Astrocyte (in vitro differentiated cells and primary cell): ENCODE measurements at regions not wholly inside any gene's neighbourhood (a gene's known extent, or its start where the extent isn't known, plus 50 kb on each side); places are given as distances from the start of the nearest gene placed in this dataset.

Experiments used
- DNase-seq: peaks from one replicate; pipeline ENCODE4 v3.0.0-alpha.2; 2010; ENCODE audit warnings: low read depth
- FAIRE-seq: peaks from 2 replicates; lab custom pipeline; 2011; peaks lifted over from hg19 to GRCh38; lab: Jason Lieb, UNC
- H2AFZ ChIP-seq: 2 replicates; pipeline ENCODE4 v1.6.0; 2012; ENCODE audit warnings: low read depth, low read length, inconsistent platforms
- H3K27ac ChIP-seq: 2 replicates; pipeline ENCODE4 v1.5.1; 2011; ENCODE audit warnings: low read depth, low read length, inconsistent platforms
- H3K27me3 ChIP-seq: 2 replicates; pipeline ENCODE4 v1.6.0; 2011; ENCODE audit warnings: low read length, inconsistent platforms; ENCODE audit not compliant: insufficient read depth
- H3K36me3 ChIP-seq: 2 replicates; pipeline ENCODE4 v1.5.1; 2011; ENCODE audit warnings: low read length, inconsistent platforms; ENCODE audit not compliant: insufficient read depth
- H3K4me1 ChIP-seq: 2 replicates; pipeline ENCODE4 v1.5.1; 2011; ENCODE audit warnings: low read length, inconsistent platforms; ENCODE audit not compliant: insufficient read depth
- H3K4me2 ChIP-seq: 2 replicates; pipeline ENCODE4 v1.6.0; 2012; ENCODE audit warnings: low read length, inconsistent platforms
- H3K4me3 ChIP-seq: 2 replicates; pipeline ENCODE4 v1.5.1; 2011; ENCODE audit warnings: low read depth, mild to moderate bottlenecking, low read length, inconsistent platforms; ENCODE audit not compliant: insufficient read depth
- H3K79me2 ChIP-seq: 2 replicates; pipeline ENCODE4 v1.6.0; 2012; ENCODE audit warnings: mild to moderate bottlenecking, low read length, inconsistent platforms; ENCODE audit not compliant: insufficient read depth
- H3K9ac ChIP-seq: 2 replicates; pipeline ENCODE4 v1.6.0; 2012; ENCODE audit warnings: mild to moderate bottlenecking, low read length, inconsistent platforms
- H3K9me3 ChIP-seq: 2 replicates; pipeline ENCODE4 v1.5.1; 2012; ENCODE audit warnings: low read depth, mild to moderate bottlenecking, low read length, inconsistent platforms; ENCODE audit not compliant: insufficient read depth
- H4K20me1 ChIP-seq: 2 replicates; pipeline ENCODE4 v1.6.0; 2012; ENCODE audit warnings: low read length, inconsistent platforms; ENCODE audit not compliant: insufficient read depth
- H3K27ac Mint-ChIP-seq: one replicate; pipeline ENCODE4 v1.8.0; 2021; ENCODE audit warnings: mild to moderate bottlenecking, mixed read lengths; ENCODE audit not compliant: unreplicated experiment
- H3K27me3 Mint-ChIP-seq: one replicate; pipeline ENCODE4 v1.8.0; 2021; ENCODE audit warnings: low read depth, mixed read lengths; ENCODE audit not compliant: unreplicated experiment
- H3K36me3 Mint-ChIP-seq: one replicate; pipeline ENCODE4 v1.8.0; 2021; ENCODE audit warnings: low read depth, mixed read lengths; ENCODE audit not compliant: unreplicated experiment
- H3K4me1 Mint-ChIP-seq: one replicate; pipeline ENCODE4 v1.8.0; 2021; ENCODE audit warnings: low read depth, mixed read lengths; ENCODE audit not compliant: unreplicated experiment
- H3K4me3 Mint-ChIP-seq: one replicate; pipeline ENCODE4 v1.8.0; 2021; ENCODE audit warnings: mild to moderate bottlenecking, moderate library complexity, mixed read lengths; ENCODE audit not compliant: unreplicated experiment
- H3K9me3 Mint-ChIP-seq: one replicate; pipeline ENCODE4 v1.8.0; 2021; ENCODE audit warnings: mild to moderate bottlenecking, mixed read lengths; ENCODE audit not compliant: unreplicated experiment
- EZH2 ChIP-seq: IDR thresholded peaks from 2 replicates; pipeline ENCODE4 v1.6.1; 2012; ENCODE audit warnings: mild to moderate bottlenecking, low read length, inconsistent platforms; ENCODE audit not compliant: insufficient read depth
- TF ChIP-seq, protein P1 (sequence below): IDR thresholded peaks from 2 replicates; pipeline ENCODE4 v1.5.1; 2011; ENCODE audit warnings: low read depth, mild to moderate bottlenecking, inconsistent platforms, low read length, moderate library complexity; ENCODE audit not compliant: insufficient read depth

DNA sequence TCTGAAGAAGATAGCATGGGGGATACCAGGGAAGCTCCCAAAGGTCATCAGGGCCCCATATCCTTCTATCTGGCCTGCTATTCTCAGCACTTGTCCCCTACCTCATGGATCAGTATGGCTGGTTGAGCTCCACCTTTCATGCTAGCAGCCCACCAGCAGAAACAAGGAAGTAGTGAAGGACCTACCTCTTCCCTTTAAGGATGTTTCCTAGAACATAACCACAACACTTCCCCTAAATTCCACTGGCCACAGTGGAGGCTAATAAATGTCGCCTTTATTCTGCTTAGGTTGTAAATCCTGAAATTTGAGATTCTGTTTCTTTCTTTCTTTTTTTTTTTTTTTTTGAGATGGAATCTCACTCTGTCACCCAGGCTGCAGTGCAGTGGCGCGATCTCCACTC, 128.6 kb upstream of the PARP11 start:
- H3K36me3 Mint-ChIP-seq: peaks cover 2% of the 10 kb centered on the region
- Histone ChIP-seq H3K4me2 (no peak overlapping the region), H3K4me3 (no peak overlapping the region), H3K4me1 (no peaks in the 10 kb centered on the region), H3K9ac (no peak overlapping the region), H3K36me3 (no peaks in the 10 kb centered on the region), H3K27ac (no peak overlapping the region), H4K20me1 (no peaks in the 10 kb centered on the region), H3K27me3 (peaks cover 3% of the 10 kb centered on the region), H3K9me3 (no peaks in the 10 kb centered on the region), H2AFZ (no peak overlapping the region), H3K79me2 (no peaks in the 10 kb centered on the region)
- peaks cover 9% of the 10 kb centered on the region for H3K4me1 Mint-ChIP-seq
- no peak overlapping the region for H3K27ac Mint-ChIP-seq
- FAIRE-seq: no peak
- H3K4me3 Mint-ChIP-seq: no peak overlapping the region
- TF ChIP-seq, protein P1, sequence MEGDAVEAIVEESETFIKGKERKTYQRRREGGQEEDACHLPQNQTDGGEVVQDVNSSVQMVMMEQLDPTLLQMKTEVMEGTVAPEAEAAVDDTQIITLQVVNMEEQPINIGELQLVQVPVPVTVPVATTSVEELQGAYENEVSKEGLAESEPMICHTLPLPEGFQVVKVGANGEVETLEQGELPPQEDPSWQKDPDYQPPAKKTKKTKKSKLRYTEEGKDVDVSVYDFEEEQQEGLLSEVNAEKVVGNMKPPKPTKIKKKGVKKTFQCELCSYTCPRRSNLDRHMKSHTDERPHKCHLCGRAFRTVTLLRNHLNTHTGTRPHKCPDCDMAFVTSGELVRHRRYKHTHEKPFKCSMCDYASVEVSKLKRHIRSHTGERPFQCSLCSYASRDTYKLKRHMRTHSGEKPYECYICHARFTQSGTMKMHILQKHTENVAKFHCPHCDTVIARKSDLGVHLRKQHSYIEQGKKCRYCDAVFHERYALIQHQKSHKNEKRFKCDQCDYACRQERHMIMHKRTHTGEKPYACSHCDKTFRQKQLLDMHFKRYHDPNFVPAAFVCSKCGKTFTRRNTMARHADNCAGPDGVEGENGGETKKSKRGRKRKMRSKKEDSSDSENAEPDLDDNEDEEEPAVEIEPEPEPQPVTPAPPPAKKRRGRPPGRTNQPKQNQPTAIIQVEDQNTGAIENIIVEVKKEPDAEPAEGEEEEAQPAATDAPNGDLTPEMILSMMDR: no peak
- H3K9me3 Mint-ChIP-seq: no peaks in the 10 kb centered on the region
- peaks cover 18% of the 10 kb centered on the region for H3K27me3 Mint-ChIP-seq
- DNase-seq: no peak

DNA sequence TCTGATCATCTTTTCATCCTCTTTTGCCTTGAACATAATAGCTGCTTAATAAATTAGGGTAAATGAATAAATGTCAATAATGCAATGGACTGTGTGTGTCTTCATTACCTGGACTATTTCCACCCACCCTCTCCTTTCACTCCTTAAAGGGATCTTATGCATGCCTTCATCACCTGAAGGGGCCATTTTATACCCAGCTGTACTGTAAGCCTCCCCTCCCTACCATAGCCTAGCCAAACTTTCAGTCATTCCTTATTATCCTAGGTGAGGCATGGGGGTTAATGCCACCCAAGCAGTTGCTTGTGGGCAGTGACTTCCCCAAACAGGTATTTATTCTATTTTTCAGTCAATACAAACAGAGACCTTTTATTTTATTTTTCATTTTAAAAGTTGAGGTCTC, 127.8 kb upstream of the PARP11 start:
- Histone ChIP-seq H3K36me3 (no peaks in the 10 kb centered on the region), H3K27me3 (peaks cover 3% of the 10 kb centered on the region), H3K27ac (no peak overlapping the region), H3K79me2 (no peaks in the 10 kb centered on the region), H3K4me3 (no peak overlapping the region), H3K4me2 (no peak overlapping the region), H4K20me1 (no peaks in the 10 kb centered on the region), H2AFZ (no peak overlapping the region), H3K4me1 (no peaks in the 10 kb centered on the region), H3K9ac (no peak overlapping the region), H3K9me3 (no peaks in the 10 kb centered on the region)
- Mint-ChIP-seq H3K4me3 (no peak overlapping the region), H3K27me3 (peaks cover 19% of the 10 kb centered on the region), H3K27ac (no peak overlapping the region), H3K36me3 (peaks cover 2% of the 10 kb centered on the region), H3K4me1 (peaks cover 9% of the 10 kb centered on the region), H3K9me3 (no peaks in the 10 kb centered on the region)
- FAIRE-seq (no peak), DNase-seq (no peak)
- no peak for TF ChIP-seq EZH2
- TF ChIP-seq, protein P1: no peak

DNA sequence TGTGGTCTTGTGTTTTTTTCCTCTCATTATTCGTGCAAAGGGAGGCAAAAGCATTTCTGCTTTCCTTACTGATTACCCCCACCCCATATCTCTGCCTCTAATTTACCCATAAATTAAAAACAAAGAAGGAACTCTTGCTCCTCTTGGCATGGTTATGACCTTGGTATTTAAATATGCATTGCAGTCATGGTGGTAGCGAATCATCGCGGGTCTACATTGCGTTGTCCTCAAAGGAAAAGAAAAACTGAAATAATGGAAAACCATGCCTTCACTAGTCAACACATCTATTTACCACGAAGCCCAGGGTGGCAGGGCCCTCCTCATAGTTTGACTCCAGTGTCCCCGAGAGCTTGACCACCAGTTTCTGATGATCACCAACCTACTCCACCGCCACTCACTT, 126.7 kb upstream of the PARP11 start:
- Histone ChIP-seq H4K20me1 (no peaks in the 10 kb centered on the region), H3K79me2 (no peaks in the 10 kb centered on the region), H3K4me2 (no peak overlapping the region), H2AFZ (no peak overlapping the region), H3K4me1 (no peaks in the 10 kb centered on the region), H3K9ac (no peak overlapping the region), H3K27ac (no peak overlapping the region), H3K4me3 (no peak overlapping the region), H3K27me3 (peaks cover 3% of the 10 kb centered on the region), H3K9me3 (no peaks in the 10 kb centered on the region), H3K36me3 (no peaks in the 10 kb centered on the region)
- Mint-ChIP-seq H3K27ac (no peak overlapping the region), H3K27me3 (peaks cover 19% of the 10 kb centered on the region), H3K4me3 (no peak overlapping the region), H3K36me3 (peaks cover 2% of the 10 kb centered on the region), H3K4me1 (peaks cover 11% of the 10 kb centered on the region), H3K9me3 (no peaks in the 10 kb centered on the region)
- DNase-seq: no peak
- TF ChIP-seq, protein P1: no peak
- TF ChIP-seq EZH2: no peak
- no peak for FAIRE-seq
